GM06990 (cell line): ENCODE measurements at regions not wholly inside any gene's neighbourhood (a gene's known extent, or its start where the extent isn't known, plus 50 kb on each side); places are given as distances from the start of the nearest gene placed in this dataset.

Experiments used
- DNase-seq: peaks from one replicate; pipeline ENCODE4 v3.0.0-alpha.2; 2011; ENCODE audit not compliant: insufficient read length; ENCODE audit errors: extremely low read depth
- H3K27me3 ChIP-seq: replicated peaks from 2 replicates; pipeline ENCODE4 v1.6.0; 2011; ENCODE audit warnings: low read length; ENCODE audit not compliant: control insufficient read depth, insufficient read depth
- H3K36me3 ChIP-seq: 2 replicates; pipeline ENCODE4 v1.5.1; 2011; ENCODE audit warnings: low read length; ENCODE audit not compliant: control insufficient read depth, insufficient read depth
- H3K4me3 ChIP-seq: replicated peaks from 2 replicates; pipeline ENCODE4 v1.5.1; 2011; ENCODE audit warnings: low read depth, mild to moderate bottlenecking, control low read depth, low read length
- CTCF ChIP-seq: IDR thresholded peaks from 2 replicates; pipeline ENCODE4 v1.5.1; 2011; ENCODE audit warnings: low read length, control low read depth, mild to moderate bottlenecking, inconsistent platforms; ENCODE audit not compliant: insufficient read depth, poor library complexity, severe bottlenecking

GRCh38 chr1:184827600-184828368, 73.1 kb upstream of the EDEM3 start:
- DNase-seq, result no peak
- peaks cover 4% of the 10 kb centered on the region for H3K36me3 ChIP-seq
- H3K4me3 ChIP-seq, result no peak overlapping the region
- no peaks in the 10 kb centered on the region for H3K27me3 ChIP-seq
- TF ChIP-seq CTCF, result no peak

- H3K27me3 ChIP-seq, result no peaks in the 10 kb centered on the region
- H3K4me3 ChIP-seq, result no peak overlapping the region
- no peak for TF ChIP-seq CTCF
- H3K36me3 ChIP-seq, result peaks cover 9% of the 10 kb centered on the region
- no peak for DNase-seq
These were observed 71.3 kb upstream of the EDEM3 start for GRCh38 chr1:184826001-184826400.

GRCh38 chr1:184825571-184825970, 70.9 kb upstream of the EDEM3 start:
- H3K27me3 ChIP-seq, result no peaks in the 10 kb centered on the region
- TF ChIP-seq CTCF, result no peak
- peaks cover 8% of the 10 kb centered on the region for H3K36me3 ChIP-seq
- H3K4me3 ChIP-seq, result no peak overlapping the region
- DNase-seq, result no peak

GRCh38 chr1:184824691-184825323, 70.1 kb upstream of the EDEM3 start:
- H3K27me3 ChIP-seq, result no peaks in the 10 kb centered on the region
- no peak for DNase-seq
- H3K36me3 ChIP-seq, result peaks cover 10% of the 10 kb centered on the region
- no peak overlapping the region for H3K4me3 ChIP-seq
- no peak for TF ChIP-seq CTCF

GRCh38 chr1:184823080-184823479, 68.4 kb upstream of the EDEM3 start:
- Histone ChIP-seq H3K4me3 (no peak overlapping the region), H3K36me3 (peaks cover 12% of the 10 kb centered on the region), H3K27me3 (no peaks in the 10 kb centered on the region)
- no peak for DNase-seq
- no peak for TF ChIP-seq CTCF
